Brain microvascular endothelial cell (primary cell): ENCODE measurements at regions not wholly inside any gene's neighbourhood (a gene's known extent, or its start where the extent isn't known, plus 50 kb on each side); places are given as distances from the start of the nearest gene placed in this dataset.
"Not testable (repeated sequence)": the region's sequence is repeated elsewhere in the genome, so short reads cannot be mapped to it uniquely, and the experiment has no call there.

Source experiments
- DNase-seq: peaks from one replicate; pipeline ENCODE4 v3.0.0-alpha.2; 2020
- H3K27ac ChIP-seq: fragments of 250-450 bp; sonication (Bioruptor Pico); 2 replicates; pipeline ENCODE4 v1.5.1; 2020; ENCODE audit warnings: mild to moderate bottlenecking, moderate library complexity
- H3K27me3 ChIP-seq: fragments of 250-450 bp; sonication (Bioruptor Pico); replicated peaks from 2 replicates; pipeline ENCODE4 v1.5.1; 2020; ENCODE audit warnings: mild to moderate bottlenecking
- H3K36me3 ChIP-seq: fragments of 250-450 bp; sonication (Bioruptor Pico); replicated peaks from 2 replicates; pipeline ENCODE4 v1.5.1; 2020; ENCODE audit warnings: mild to moderate bottlenecking
- H3K4me3 ChIP-seq: 2 replicates; pipeline ENCODE4 v1.5.1; 2011; ENCODE audit warnings: low read depth, mild to moderate bottlenecking, control low read depth, low read length, moderate library complexity
- CTCF ChIP-seq: IDR thresholded peaks from 2 replicates; pipeline ENCODE4 v1.5.1; 2011; ENCODE audit warnings: low read depth, mild to moderate bottlenecking, moderate library complexity, low read length, control low read depth, inconsistent platforms; ENCODE audit errors: missing control alignments
- in situ Hi-C: cut with HindIII; loops from 2 replicates; pipeline ENCODE4 v1.10.0; 2017; ENCODE audit warnings: low sequenced_read_pairs, low pct_ligation_motif_present

GRCh38 chr16:26710450-26710849 lies 356.3 kb upstream of the C16orf82 start:
- no peak for TF ChIP-seq CTCF
- in situ Hi-C loops = no loop called here
- Histone ChIP-seq H3K27ac (no peak overlapping the region), H3K27me3 (no peaks in the 10 kb centered on the region), H3K36me3 (no peaks in the 10 kb centered on the region), H3K4me3 (no peak overlapping the region)
- no peak for DNase-seq

- Histone ChIP-seq H3K27me3 (no peaks in the 10 kb centered on the region), H3K4me3 (no peak overlapping the region), H3K36me3 (no peaks in the 10 kb centered on the region), H3K27ac (no peak overlapping the region)
- no peak for DNase-seq
- no peak for TF ChIP-seq CTCF
- in situ Hi-C loops = no loop called here
Observed at GRCh38 chr16:26712876-26713275, 353.9 kb upstream of the C16orf82 start.

GRCh38 chr16:26715969-26716368 lies 350.8 kb upstream of the C16orf82 start:
- Histone ChIP-seq H3K4me3 (no peak overlapping the region), H3K27me3 (no peaks in the 10 kb centered on the region), H3K27ac (no peak overlapping the region), H3K36me3 (no peaks in the 10 kb centered on the region)
- in situ Hi-C loops = no loop called here
- no peak for TF ChIP-seq CTCF
- DNase-seq = no peak

GRCh38 chr16:26717826-26718225 lies 348.9 kb upstream of the C16orf82 start:
- Histone ChIP-seq H3K27ac (no peak overlapping the region), H3K4me3 (no peak overlapping the region), H3K36me3 (no peaks in the 10 kb centered on the region), H3K27me3 (no peaks in the 10 kb centered on the region)
- in situ Hi-C loops = no loop called here
- TF ChIP-seq CTCF = no peak
- no peak for DNase-seq

GRCh38 chr16:26721290-26721689 lies 345.4 kb upstream of the C16orf82 start:
- no peak for DNase-seq
- no peak overlapping the region for H3K4me3 ChIP-seq
- H3K27me3 ChIP-seq = no peaks in the 10 kb centered on the region
- H3K36me3 ChIP-seq = no peaks in the 10 kb centered on the region
- TF ChIP-seq CTCF = no peak
- no peak overlapping the region for H3K27ac ChIP-seq
- in situ Hi-C loops = no loop called here

- H3K27ac ChIP-seq, DNase-seq, H3K27me3 ChIP-seq, in situ Hi-C loops, H3K36me3 ChIP-seq, H3K4me3 ChIP-seq: not testable (repeated sequence)
Observed at GRCh38 chr16:26721957-26722356, 344.8 kb upstream of the C16orf82 start.

- in situ Hi-C loops = no loop called here
- Histone ChIP-seq H3K4me3 (no peak overlapping the region), H3K36me3 (no peaks in the 10 kb centered on the region), H3K27me3 (no peaks in the 10 kb centered on the region), H3K27ac (no peak overlapping the region)
- no peak for TF ChIP-seq CTCF
- no peak for DNase-seq
Observed at GRCh38 chr16:26724189-26724588, 342.5 kb upstream of the C16orf82 start.
